ENCODE measurements at regions not wholly inside any gene's neighbourhood (a gene's known extent, or its start where the extent isn't known, plus 50 kb on each side); places are given as distances from the start of the nearest gene placed in this dataset.

DNA sequence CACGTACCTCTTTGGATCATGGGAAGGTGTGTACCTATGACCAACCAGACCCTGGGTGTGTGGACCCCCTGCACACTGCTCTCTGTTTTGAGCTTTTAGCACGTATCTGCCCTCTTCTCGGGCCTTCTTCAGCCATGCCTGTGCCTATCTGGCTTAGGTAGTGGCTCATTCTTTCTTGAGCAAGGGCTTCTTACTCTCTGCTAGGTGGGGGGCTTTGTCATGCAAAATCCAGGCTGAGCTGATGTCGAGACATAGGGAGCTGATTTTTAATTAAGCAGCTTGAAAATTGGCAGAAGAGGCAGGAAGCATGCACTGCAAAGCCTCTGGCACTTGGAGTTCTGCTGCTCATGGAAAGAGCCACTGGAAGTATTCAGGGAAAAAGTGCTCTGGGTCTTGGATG is 181.6 kb upstream of the IRX6 start:
- Histone ChIP-seq H3K4me3 (ENCODE audit: low read length) (no peak overlapping the region), H3K9me3 (ENCODE audit: control insufficient read depth, insufficient read depth, low read length) (no peaks in the 10 kb centered on the region), H3K27ac (ENCODE audit: low read length) (no peak overlapping the region), H3K27me3 (ENCODE audit: control insufficient read depth, insufficient read depth, low read length) (no peaks in the 10 kb centered on the region), H3K4me1 (ENCODE audit: control insufficient read depth, insufficient read depth, low read length) (no peaks in the 10 kb centered on the region), H3K36me3 (ENCODE audit: control insufficient read depth, insufficient read depth, low read length) (no peaks in the 10 kb centered on the region)
- H3K4me3 Mint-ChIP-seq, result no peak overlapping the region
- H3K9me3 Mint-ChIP-seq, result peaks cover 0 to 3% of the 10 kb centered on the region in 2 donors
- TF ChIP-seq, protein P1, sequence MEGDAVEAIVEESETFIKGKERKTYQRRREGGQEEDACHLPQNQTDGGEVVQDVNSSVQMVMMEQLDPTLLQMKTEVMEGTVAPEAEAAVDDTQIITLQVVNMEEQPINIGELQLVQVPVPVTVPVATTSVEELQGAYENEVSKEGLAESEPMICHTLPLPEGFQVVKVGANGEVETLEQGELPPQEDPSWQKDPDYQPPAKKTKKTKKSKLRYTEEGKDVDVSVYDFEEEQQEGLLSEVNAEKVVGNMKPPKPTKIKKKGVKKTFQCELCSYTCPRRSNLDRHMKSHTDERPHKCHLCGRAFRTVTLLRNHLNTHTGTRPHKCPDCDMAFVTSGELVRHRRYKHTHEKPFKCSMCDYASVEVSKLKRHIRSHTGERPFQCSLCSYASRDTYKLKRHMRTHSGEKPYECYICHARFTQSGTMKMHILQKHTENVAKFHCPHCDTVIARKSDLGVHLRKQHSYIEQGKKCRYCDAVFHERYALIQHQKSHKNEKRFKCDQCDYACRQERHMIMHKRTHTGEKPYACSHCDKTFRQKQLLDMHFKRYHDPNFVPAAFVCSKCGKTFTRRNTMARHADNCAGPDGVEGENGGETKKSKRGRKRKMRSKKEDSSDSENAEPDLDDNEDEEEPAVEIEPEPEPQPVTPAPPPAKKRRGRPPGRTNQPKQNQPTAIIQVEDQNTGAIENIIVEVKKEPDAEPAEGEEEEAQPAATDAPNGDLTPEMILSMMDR (IDR thresholded peaks at IDR 0.05), result no peak
- H3K36me3 Mint-ChIP-seq, result no peaks in the 10 kb centered on the region
- H3K27ac Mint-ChIP-seq, result no peak overlapping the region
- no peaks in the 10 kb centered on the region for H3K4me1 Mint-ChIP-seq
- no peak for ATAC-seq
- 69% methylated on average over 4 of the region's 4 CpGs for WGBS (ENCODE audit: insufficient coverage)
- peaks cover 0 to 3% of the 10 kb centered on the region in 2 donors for H3K27me3 Mint-ChIP-seq (ENCODE audit: low read depth in 2 of 2)
- no peak for DNase-seq
- intact Hi-C loops (cut with micrococcal nuclease), result no loop called here

DNA sequence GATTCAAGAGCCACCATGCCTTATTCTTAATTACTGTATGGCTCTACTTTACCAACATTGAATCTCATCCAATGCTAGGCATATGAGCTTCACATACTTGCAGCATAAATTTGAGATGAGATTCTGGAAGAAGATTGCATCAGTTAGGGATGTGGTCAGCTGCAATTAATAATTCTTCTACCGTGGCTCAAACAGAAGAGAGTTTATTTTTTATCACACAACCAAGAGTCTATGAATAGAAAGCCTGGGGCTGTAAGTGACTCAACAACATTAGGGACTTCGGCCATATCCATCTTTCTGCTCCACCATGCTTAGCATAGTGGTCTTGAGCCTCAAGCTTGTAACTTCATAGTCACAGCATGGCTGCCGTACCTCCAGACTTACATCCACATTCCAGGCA is 179.4 kb upstream of the IRX6 start:
- Mint-ChIP-seq H3K4me3 (no peak overlapping the region), H3K27ac (no peak overlapping the region), H3K4me1 (no peaks in the 10 kb centered on the region), H3K27me3 (ENCODE audit: low read depth in 2 of 2) (peaks cover 0 to 3% of the 10 kb centered on the region in 2 donors), H3K36me3 (no peaks in the 10 kb centered on the region), H3K9me3 (peaks cover 0 to 3% of the 10 kb centered on the region in 2 donors)
- no peak for ATAC-seq
- Histone ChIP-seq H3K9me3 (ENCODE audit: control insufficient read depth, insufficient read depth, low read length) (no peaks in the 10 kb centered on the region), H3K4me1 (ENCODE audit: control insufficient read depth, insufficient read depth, low read length) (no peaks in the 10 kb centered on the region), H3K36me3 (ENCODE audit: control insufficient read depth, insufficient read depth, low read length) (no peaks in the 10 kb centered on the region), H3K27me3 (ENCODE audit: control insufficient read depth, insufficient read depth, low read length) (no peaks in the 10 kb centered on the region), H3K4me3 (ENCODE audit: low read length) (no peak overlapping the region), H3K27ac (ENCODE audit: low read length) (no peak overlapping the region)
- TF ChIP-seq, protein P1 (IDR thresholded peaks at IDR 0.05), result no peak
- no peak for DNase-seq
- intact Hi-C loops (cut with micrococcal nuclease), result no loop called here
- WGBS (ENCODE audit: insufficient coverage), result 59% methylated on average over 2 of the region's 3 CpGs

DNA sequence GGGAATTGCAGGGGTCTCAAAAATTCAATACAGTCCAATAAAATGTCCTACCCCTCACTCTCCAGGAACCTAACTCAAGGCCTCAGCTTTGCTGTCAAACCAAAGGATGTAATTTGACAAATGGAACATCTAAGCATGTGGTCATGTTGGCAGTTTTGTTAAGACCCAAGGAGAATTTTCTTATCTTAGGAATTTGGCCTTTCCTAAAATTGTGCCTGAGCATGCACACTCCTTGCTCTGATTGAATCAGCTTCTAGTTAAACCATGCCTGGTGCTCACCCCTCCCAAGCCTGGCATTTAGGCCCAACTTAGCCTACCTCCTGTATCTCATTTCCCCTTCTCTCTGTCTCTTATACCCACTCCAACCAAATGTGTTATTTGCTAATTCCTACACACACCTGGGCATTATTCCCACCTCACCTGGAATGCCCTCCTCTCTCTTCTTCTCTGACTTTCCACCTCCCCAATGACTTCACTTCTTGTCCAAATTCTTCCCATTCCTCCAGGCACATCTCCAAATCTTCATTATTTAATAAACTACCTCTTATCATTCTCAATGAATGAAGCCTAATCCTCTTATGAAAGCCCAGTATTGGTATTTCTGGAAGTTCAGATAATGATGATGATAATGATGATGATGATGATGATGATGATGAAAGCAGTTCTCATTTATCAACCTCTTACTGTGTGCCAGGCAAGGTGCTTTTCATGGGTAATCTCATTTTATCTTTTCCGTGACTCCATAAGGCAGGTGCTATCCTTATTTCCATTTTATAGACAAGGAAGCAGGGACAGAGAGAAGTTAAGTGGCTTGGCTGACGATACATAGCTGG is 178.0 kb upstream of the IRX6 start:
- Mint-ChIP-seq H3K27me3 (ENCODE audit: low read depth in 2 of 2) (no peaks in the 10 kb centered on the region), H3K27ac (no peak overlapping the region), H3K36me3 (no peaks in the 10 kb centered on the region), H3K9me3 (peaks cover 0 to 3% of the 10 kb centered on the region in 2 donors), H3K4me1 (no peaks in the 10 kb centered on the region), H3K4me3 (no peak overlapping the region)
- no peak for DNase-seq
- no peaks in the 10 kb centered on the region for H3K9me3 ChIP-seq (ENCODE audit: control insufficient read depth, insufficient read depth, low read length)
- TF ChIP-seq, protein P1 (IDR thresholded peaks at IDR 0.05), result no peak
- no peak overlapping the region for H3K4me3 ChIP-seq (ENCODE audit: low read length)
- H3K27ac ChIP-seq (ENCODE audit: low read length), result no peak overlapping the region
- WGBS (ENCODE audit: insufficient coverage), result 57% methylated on average over 1 of the region's 2 CpGs
- H3K4me1 ChIP-seq (ENCODE audit: control insufficient read depth, insufficient read depth, low read length), result no peaks in the 10 kb centered on the region
- intact Hi-C loops (cut with micrococcal nuclease), result no loop called here
- H3K36me3 ChIP-seq (ENCODE audit: control insufficient read depth, insufficient read depth, low read length), result no peaks in the 10 kb centered on the region
- ATAC-seq, result no peak
- H3K27me3 ChIP-seq (ENCODE audit: control insufficient read depth, insufficient read depth, low read length), result no peaks in the 10 kb centered on the region

DNA sequence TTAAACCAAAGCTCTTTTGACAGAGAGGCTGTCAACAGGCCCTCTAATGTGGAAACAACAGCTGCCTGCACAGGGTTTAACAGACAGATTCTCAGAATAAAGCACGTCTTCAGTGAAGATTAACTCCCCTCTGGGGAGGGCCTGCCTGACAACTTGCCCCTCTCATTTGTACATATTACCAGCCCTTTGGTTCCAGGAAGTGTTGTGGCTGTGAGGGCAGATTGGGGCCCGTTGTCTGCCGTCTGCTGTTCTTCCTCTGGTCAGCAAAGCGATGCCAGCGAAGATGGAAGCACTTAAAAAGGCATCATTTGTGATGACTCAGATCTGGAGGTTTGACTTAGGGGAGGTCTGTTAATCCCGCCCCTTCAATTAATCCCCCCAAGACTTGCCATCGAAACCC is 177.0 kb upstream of the IRX6 start:
- Histone ChIP-seq H3K9me3 (ENCODE audit: control insufficient read depth, insufficient read depth, low read length) (no peaks in the 10 kb centered on the region), H3K27me3 (ENCODE audit: control insufficient read depth, insufficient read depth, low read length) (no peaks in the 10 kb centered on the region), H3K27ac (ENCODE audit: low read length) (no peak overlapping the region), H3K4me1 (ENCODE audit: control insufficient read depth, insufficient read depth, low read length) (no peaks in the 10 kb centered on the region), H3K36me3 (ENCODE audit: control insufficient read depth, insufficient read depth, low read length) (no peaks in the 10 kb centered on the region), H3K4me3 (ENCODE audit: low read length) (no peak overlapping the region)
- no peaks in the 10 kb centered on the region for H3K4me1 Mint-ChIP-seq
- H3K27me3 Mint-ChIP-seq (ENCODE audit: low read depth in 2 of 2), result no peaks in the 10 kb centered on the region
- no peak overlapping the region for H3K4me3 Mint-ChIP-seq
- TF ChIP-seq, protein P1 (IDR thresholded peaks at IDR 0.05), result no peak
- H3K9me3 Mint-ChIP-seq, result peaks cover 0 to 3% of the 10 kb centered on the region in 2 donors
- H3K36me3 Mint-ChIP-seq, result no peaks in the 10 kb centered on the region
- ATAC-seq (no peak), DNase-seq (no peak)
- 46% methylated on average over 6 of the region's 7 CpGs for WGBS (ENCODE audit: insufficient coverage)
- intact Hi-C loops (cut with micrococcal nuclease), result no loop called here
- no peak overlapping the region for H3K27ac Mint-ChIP-seq
